OCI-LY1 (cell line): ENCODE measurements at regions not wholly inside any gene's neighbourhood (a gene's known extent, or its start where the extent isn't known, plus 50 kb on each side); places are given as distances from the start of the nearest gene placed in this dataset.

Experiments used
- H2AFZ ChIP-seq: fragments of 200-600 bp; sonication (generic), shearing (Covaris generic); 2 replicates; pipeline ENCODE4 v1.6.0; 2014; ENCODE audit warnings: antibody characterized with exemption, mild to moderate bottlenecking, low read length
- H3F3A ChIP-seq: fragments of 200-600 bp; sonication (generic), shearing (Covaris generic); 2 replicates; pipeline ENCODE4 v1.6.0; 2014; ENCODE audit warnings: mild to moderate bottlenecking, antibody characterized with exemption, low read length, moderate library complexity; ENCODE audit not compliant: insufficient read depth
- H3K27ac ChIP-seq: fragments of 200-600 bp; sonication (generic); 2 replicates; pipeline ENCODE4 v1.5.1; 2014; ENCODE audit warnings: low read length, mixed run types, mild to moderate bottlenecking, low read depth; ENCODE audit not compliant: poor library complexity, severe bottlenecking
- H3K27me3 ChIP-seq: fragments of 200-600 bp; sonication (generic); 2 replicates; pipeline ENCODE4 v1.6.0; 2014; ENCODE audit warnings: antibody characterized with exemption, mild to moderate bottlenecking, low read length, moderate library complexity; ENCODE audit not compliant: insufficient read depth
- H3K36me3 ChIP-seq: fragments of 200-600 bp; sonication (generic); 2 replicates; pipeline ENCODE4 v1.6.1; 2014; ENCODE audit warnings: mild to moderate bottlenecking, antibody characterized with exemption, low read length, moderate library complexity, mixed read lengths; ENCODE audit not compliant: insufficient read depth
- H3K4me1 ChIP-seq: fragments of 200-600 bp; sonication (generic); 2 replicates; pipeline ENCODE4 v1.5.1; 2014; ENCODE audit warnings: mild to moderate bottlenecking, low read length, moderate library complexity; ENCODE audit not compliant: insufficient read depth, severe bottlenecking
- H3K4me2 ChIP-seq: fragments of 200-600 bp; sonication (generic), shearing (Covaris generic); 2 replicates; pipeline ENCODE4 v1.6.1; 2014; ENCODE audit warnings: low read length
- H3K4me3 ChIP-seq: fragments of 200-600 bp; sonication (generic); 2 replicates; pipeline ENCODE4 v1.5.1; 2014; ENCODE audit warnings: low read length, low read depth, mild to moderate bottlenecking, mixed read lengths; ENCODE audit not compliant: poor library complexity, severe bottlenecking
- H3K79me2 ChIP-seq: fragments of 200-600 bp; shearing (Covaris generic); 2 replicates; pipeline ENCODE4 v1.6.1; 2016; ENCODE audit warnings: mixed run types, low read length, mixed read lengths; ENCODE audit not compliant: insufficient read depth
- H3K9ac ChIP-seq: fragments of 200-600 bp; sonication (generic), shearing (Covaris generic); 2 replicates; pipeline ENCODE4 v1.6.1; 2014; ENCODE audit warnings: mild to moderate bottlenecking, low read length, mixed read lengths
- H3K9me2 ChIP-seq: fragments of 200-600 bp; sonication (generic), shearing (Covaris generic); 2 replicates; pipeline ENCODE4 v1.6.1; 2014; ENCODE audit warnings: low read depth, mild to moderate bottlenecking, low read length, mixed read lengths
- H3K9me3 ChIP-seq: fragments of 200-600 bp; shearing (Covaris generic); 2 replicates; pipeline ENCODE4 v1.6.1; 2014; ENCODE audit warnings: low read length, mixed read lengths
- H4K20me1 ChIP-seq: fragments of 200-600 bp; sonication (generic), shearing (Covaris generic); 2 replicates; pipeline ENCODE4 v1.6.0; 2016; ENCODE audit warnings: mild to moderate bottlenecking, low read length; ENCODE audit not compliant: insufficient read depth
- CTCF ChIP-seq: fragments of 200-600 bp; sonication (generic), shearing (Covaris generic); IDR thresholded peaks from 2 replicates; pipeline ENCODE4 v1.5.1; 2017; ENCODE audit warnings: mild to moderate bottlenecking, antibody characterized with exemption, low read length, moderate library complexity, mixed read lengths
- EZH2 ChIP-seq: fragments of 200-600 bp; sonication (generic), shearing (Covaris generic); IDR thresholded peaks from 2 replicates; pipeline ENCODE4 v1.8.0; 2017; ENCODE audit warnings: borderline replicate concordance, mixed run types, mild to moderate bottlenecking, antibody characterized with exemption, low read length, moderate library complexity, mixed read lengths

GRCh38 chr7:25596443-25596842, 368.2 kb upstream of the NPVF start:
- TF ChIP-seq CTCF (no peak), EZH2 (no peak)
- Histone ChIP-seq H3K79me2 (no peaks in the 10 kb centered on the region), H4K20me1 (no peaks in the 10 kb centered on the region), H3K27me3 (no peaks in the 10 kb centered on the region), H3K9me2 (no peaks in the 10 kb centered on the region), H3K27ac (no peak overlapping the region), H3K9me3 (no peaks in the 10 kb centered on the region), H3K36me3 (no peaks in the 10 kb centered on the region), H3K4me1 (no peaks in the 10 kb centered on the region), H3K4me2 (no peak overlapping the region), H2AFZ (no peak overlapping the region), H3K9ac (no peak overlapping the region), H3F3A (no peaks in the 10 kb centered on the region), H3K4me3 (no peak overlapping the region)

- no peak overlapping the region for H3K27ac ChIP-seq
- no peaks in the 10 kb centered on the region for H3K4me1 ChIP-seq
- H3K9ac ChIP-seq, result no peak overlapping the region
- no peaks in the 10 kb centered on the region for H3K9me3 ChIP-seq
- no peaks in the 10 kb centered on the region for H3K9me2 ChIP-seq
- H2AFZ ChIP-seq, result no peak overlapping the region
- no peak overlapping the region for H3K4me2 ChIP-seq
- H3K4me3 ChIP-seq, result no peak overlapping the region
- H3K36me3 ChIP-seq, result no peaks in the 10 kb centered on the region
- H3F3A ChIP-seq, result no peaks in the 10 kb centered on the region
- no peaks in the 10 kb centered on the region for H3K27me3 ChIP-seq
- TF ChIP-seq CTCF (no peak), EZH2 (no peak)
- no peaks in the 10 kb centered on the region for H4K20me1 ChIP-seq
- no peaks in the 10 kb centered on the region for H3K79me2 ChIP-seq
Measured at GRCh38 chr7:25597946-25598345, 369.7 kb upstream of the NPVF start.

GRCh38 chr7:25598765-25599164, 370.5 kb upstream of the NPVF start:
- no peaks in the 10 kb centered on the region for H3K79me2 ChIP-seq
- H3K9ac ChIP-seq, result no peak overlapping the region
- no peaks in the 10 kb centered on the region for H3K4me1 ChIP-seq
- H3K4me2 ChIP-seq, result no peak overlapping the region
- no peaks in the 10 kb centered on the region for H3K27me3 ChIP-seq
- no peaks in the 10 kb centered on the region for H3K9me3 ChIP-seq
- H3K36me3 ChIP-seq, result no peaks in the 10 kb centered on the region
- H3F3A ChIP-seq, result no peaks in the 10 kb centered on the region
- no peaks in the 10 kb centered on the region for H4K20me1 ChIP-seq
- H2AFZ ChIP-seq, result no peak overlapping the region
- H3K9me2 ChIP-seq, result no peaks in the 10 kb centered on the region
- no peak for TF ChIP-seq CTCF
- TF ChIP-seq EZH2, result no peak
- H3K4me3 ChIP-seq, result no peak overlapping the region
- no peak overlapping the region for H3K27ac ChIP-seq
